ENCODE measurements at regions not wholly inside any gene's neighbourhood (a gene's known extent, or its start where the extent isn't known, plus 50 kb on each side); places are given as distances from the start of the nearest gene placed in this dataset.

GRCh38 chr5:107272954-107273353 lies 397.8 kb downstream of the EFNA5 start:
- H3K36me3 Mint-ChIP-seq (ENCODE audit: low read depth): no peaks in the 10 kb centered on the region
- Histone ChIP-seq H3K4me3 (ENCODE audit: low read length) (no peak overlapping the region), H3K27me3 (ENCODE audit: control insufficient read depth, insufficient read depth, low read length, poor library complexity, severe bottlenecking) (no peaks in the 10 kb centered on the region), H3K27ac (ENCODE audit: low read depth, low read length) (no peak overlapping the region), H3K4me1 (ENCODE audit: control insufficient read depth, insufficient read depth, low read length) (peaks cover 7% of the 10 kb centered on the region), H3K9ac (ENCODE audit: extremely low read depth, low read length, poor library complexity, severe bottlenecking) (no peak overlapping the region), H3K36me3 (ENCODE audit: control insufficient read depth, insufficient read depth, low read length) (no peaks in the 10 kb centered on the region), H3K9me3 (ENCODE audit: control insufficient read depth, low read length) (no peaks in the 10 kb centered on the region)
- no peaks in the 10 kb centered on the region for H3K27me3 Mint-ChIP-seq (ENCODE audit: insufficient read depth)
- 89 to 96% methylated on average over 3 to 4 of the region's 4 CpGs for WGBS, 2 experiments (ENCODE audit: insufficient coverage in 1 of 2, insufficient read length in 1 of 2)
- no peak for DNase-seq
- no peak for TF ChIP-seq CTCF (conservative IDR thresholded peaks at IDR 0.05)
- no peak overlapping the region for H3K27ac Mint-ChIP-seq
- peaks cover 8% of the 10 kb centered on the region for H3K4me1 Mint-ChIP-seq
- H3K9me3 Mint-ChIP-seq: no peaks in the 10 kb centered on the region
- H3K4me3 Mint-ChIP-seq: no peak overlapping the region

GRCh38 chr5:107272509-107272908 lies 398.2 kb downstream of the EFNA5 start:
- 93 to 94% methylated on average over 2 to 3 of the region's 3 CpGs for WGBS, 2 experiments (ENCODE audit: insufficient coverage in 1 of 2, insufficient read length in 1 of 2)
- H3K36me3 ChIP-seq (ENCODE audit: control insufficient read depth, insufficient read depth, low read length): no peaks in the 10 kb centered on the region
- H3K27me3 ChIP-seq (ENCODE audit: control insufficient read depth, insufficient read depth, low read length, poor library complexity, severe bottlenecking): no peaks in the 10 kb centered on the region
- no peak for DNase-seq
- H3K27ac ChIP-seq (ENCODE audit: low read depth, low read length): no peak overlapping the region
- Mint-ChIP-seq H3K36me3 (ENCODE audit: low read depth) (no peaks in the 10 kb centered on the region), H3K27me3 (ENCODE audit: insufficient read depth) (no peaks in the 10 kb centered on the region), H3K9me3 (no peaks in the 10 kb centered on the region), H3K27ac (no peak overlapping the region), H3K4me1 (peaks cover 8% of the 10 kb centered on the region), H3K4me3 (no peak overlapping the region)
- H3K9ac ChIP-seq (ENCODE audit: extremely low read depth, low read length, poor library complexity, severe bottlenecking): no peak overlapping the region
- peaks cover 7% of the 10 kb centered on the region for H3K4me1 ChIP-seq (ENCODE audit: control insufficient read depth, insufficient read depth, low read length)
- no peak for TF ChIP-seq CTCF (conservative IDR thresholded peaks at IDR 0.05)
- no peak overlapping the region for H3K4me3 ChIP-seq (ENCODE audit: low read length)
- H3K9me3 ChIP-seq (ENCODE audit: control insufficient read depth, low read length): no peaks in the 10 kb centered on the region

- no peaks in the 10 kb centered on the region for H3K27me3 Mint-ChIP-seq (ENCODE audit: insufficient read depth)
- DNase-seq: no peak
- peaks cover 7% of the 10 kb centered on the region for H3K4me1 ChIP-seq (ENCODE audit: control insufficient read depth, insufficient read depth, low read length)
- no peak overlapping the region for H3K27ac Mint-ChIP-seq
- WGBS, 2 experiments (ENCODE audit: insufficient coverage in 1 of 2, insufficient read length in 1 of 2): 100% methylated on average over 1 of the region's 1 CpG; no CpG with 5 or more reads in 1 of the 2 experiments
- no peaks in the 10 kb centered on the region for H3K9me3 Mint-ChIP-seq
- TF ChIP-seq CTCF (conservative IDR thresholded peaks at IDR 0.05): no peak
- H3K4me1 Mint-ChIP-seq: peaks cover 8% of the 10 kb centered on the region
- H3K27ac ChIP-seq (ENCODE audit: low read depth, low read length): no peak overlapping the region
- no peaks in the 10 kb centered on the region for H3K36me3 ChIP-seq (ENCODE audit: control insufficient read depth, insufficient read depth, low read length)
- no peak overlapping the region for H3K4me3 ChIP-seq (ENCODE audit: low read length)
- H3K9me3 ChIP-seq (ENCODE audit: control insufficient read depth, low read length): no peaks in the 10 kb centered on the region
- H3K27me3 ChIP-seq (ENCODE audit: control insufficient read depth, insufficient read depth, low read length, poor library complexity, severe bottlenecking): no peaks in the 10 kb centered on the region
- no peak overlapping the region for H3K9ac ChIP-seq (ENCODE audit: extremely low read depth, low read length, poor library complexity, severe bottlenecking)
- H3K4me3 Mint-ChIP-seq: no peak overlapping the region
- H3K36me3 Mint-ChIP-seq (ENCODE audit: low read depth): no peaks in the 10 kb centered on the region
These were observed 398.9 kb downstream of the EFNA5 start for GRCh38 chr5:107271682-107272350.

All from endodermal cell (in vitro differentiated cells).